ENCODE measurements at regions not wholly inside any gene's neighbourhood (a gene's known extent, or its start where the extent isn't known, plus 50 kb on each side); places are given as distances from the start of the nearest gene placed in this dataset.

- TF ChIP-seq CTCF (IDR thresholded peaks at IDR 0.05) (no peak), EZH2 (IDR thresholded peaks at IDR 0.05; ENCODE audit: borderline replicate concordance, insufficient read depth, low read depth, low read length, poor library complexity, severe bottlenecking) (no peak)
Observed at GRCh38 chr7:98728555-98728954, 111.5 kb downstream of the NPTX2 start.
